Cardiac muscle cell (in vitro differentiated cells and primary cell): ENCODE measurements at regions not wholly inside any gene's neighbourhood (a gene's known extent, or its start where the extent isn't known, plus 50 kb on each side); places are given as distances from the start of the nearest gene placed in this dataset.

Experiments
- DNase-seq, 2 donors: peaks; one replicate each; pipeline versions ENCODE4 v3.0.0 to v3.0.0-alpha.2; 2010 to 2017; ENCODE audit warnings: low read depth in 1 of 2, low spot score in 1 of 2
- H3K27ac ChIP-seq: fragments of 200-600 bp; sonication (generic); 2 replicates; pipeline ENCODE4 v1.5.1; 2016
- H3K27me3 ChIP-seq: fragments of 200-600 bp; sonication (generic); 2 replicates; pipeline ENCODE4 v1.6.0; 2016; ENCODE audit warnings: control low read depth
- H3K36me3 ChIP-seq: fragments of 200-600 bp; sonication (generic); 2 replicates; pipeline ENCODE4 v1.5.1; 2016; ENCODE audit warnings: control low read depth
- H3K4me1 ChIP-seq: fragments of 200-600 bp; sonication (generic); 2 replicates; pipeline ENCODE4 v1.8.1; 2017; ENCODE audit warnings: low read depth, mild to moderate bottlenecking, mixed run types
- H3K4me3 ChIP-seq: fragments of 200-600 bp; sonication (generic); 2 replicates; pipeline ENCODE4 v1.5.1; 2016; ENCODE audit warnings: mild to moderate bottlenecking
- H3K9me3 ChIP-seq: fragments of 200-600 bp; sonication (generic); 2 replicates; pipeline ENCODE4 v1.5.1; 2017; ENCODE audit warnings: low read depth, mild to moderate bottlenecking, control low read depth
- CTCF ChIP-seq: IDR thresholded peaks from 2 replicates; pipeline ENCODE4 v1.5.1; 2012; ENCODE audit warnings: low read depth, mild to moderate bottlenecking, low read length

GRCh38 chr21:21722731-21723130 is 724.5 kb downstream of the NCAM2 start:
- Histone ChIP-seq H3K4me1 (no peaks in the 10 kb centered on the region), H3K4me3 (no peak overlapping the region), H3K9me3 (no peaks in the 10 kb centered on the region), H3K36me3 (no peaks in the 10 kb centered on the region), H3K27ac (no peak overlapping the region), H3K27me3 (no peaks in the 10 kb centered on the region)
- TF ChIP-seq CTCF: no peak
- DNase-seq: no peak

GRCh38 chr21:21730512-21730911 is 732.3 kb downstream of the NCAM2 start:
- Histone ChIP-seq H3K27ac (no peak overlapping the region), H3K4me1 (no peaks in the 10 kb centered on the region), H3K36me3 (peaks cover 3% of the 10 kb centered on the region), H3K9me3 (no peaks in the 10 kb centered on the region), H3K27me3 (no peaks in the 10 kb centered on the region), H3K4me3 (no peak overlapping the region)
- peak in 1 of 2 donors; percentile 78 for DNase-seq
- TF ChIP-seq CTCF: no peak

- peaks cover 3% of the 10 kb centered on the region for H3K36me3 ChIP-seq
- H3K9me3 ChIP-seq: no peaks in the 10 kb centered on the region
- no peaks in the 10 kb centered on the region for H3K4me1 ChIP-seq
- no peak for TF ChIP-seq CTCF
- H3K4me3 ChIP-seq: no peak overlapping the region
- no peak overlapping the region for H3K27ac ChIP-seq
- no peak for DNase-seq
- H3K27me3 ChIP-seq: no peaks in the 10 kb centered on the region
Observed at GRCh38 chr21:21731626-21732025, 733.4 kb downstream of the NCAM2 start.

GRCh38 chr21:21734088-21734487 is 735.9 kb downstream of the NCAM2 start:
- no peak for TF ChIP-seq CTCF

GRCh38 chr21:21737186-21737585 is 739.0 kb downstream of the NCAM2 start:
- DNase-seq: no peak
- TF ChIP-seq CTCF: no peak
- Histone ChIP-seq H3K27ac (no peak overlapping the region), H3K4me3 (no peak overlapping the region), H3K9me3 (no peaks in the 10 kb centered on the region), H3K4me1 (no peaks in the 10 kb centered on the region), H3K36me3 (peaks cover 3% of the 10 kb centered on the region), H3K27me3 (no peaks in the 10 kb centered on the region)

More at GRCh38 chr21:21734088-21734487, 735.9 kb downstream of the NCAM2 start:
- Histone ChIP-seq H3K27ac (no peak overlapping the region), H3K4me3 (no peak overlapping the region), H3K4me1 (no peaks in the 10 kb centered on the region), H3K36me3 (peaks cover 3% of the 10 kb centered on the region), H3K9me3 (no peaks in the 10 kb centered on the region), H3K27me3 (no peaks in the 10 kb centered on the region)
- no peak for DNase-seq

GRCh38 chr21:21740207-21740606 is 742.0 kb downstream of the NCAM2 start:
- Histone ChIP-seq H3K4me3 (no peak overlapping the region), H3K27me3 (no peaks in the 10 kb centered on the region), H3K9me3 (no peaks in the 10 kb centered on the region), H3K36me3 (peaks cover 2% of the 10 kb centered on the region), H3K27ac (no peak overlapping the region), H3K4me1 (no peaks in the 10 kb centered on the region)
- no peak for DNase-seq
- no peak for TF ChIP-seq CTCF
